ENCODE measurements at regions not wholly inside any gene's neighbourhood (a gene's known extent, or its start where the extent isn't known, plus 50 kb on each side); places are given as distances from the start of the nearest gene placed in this dataset.

DNA sequence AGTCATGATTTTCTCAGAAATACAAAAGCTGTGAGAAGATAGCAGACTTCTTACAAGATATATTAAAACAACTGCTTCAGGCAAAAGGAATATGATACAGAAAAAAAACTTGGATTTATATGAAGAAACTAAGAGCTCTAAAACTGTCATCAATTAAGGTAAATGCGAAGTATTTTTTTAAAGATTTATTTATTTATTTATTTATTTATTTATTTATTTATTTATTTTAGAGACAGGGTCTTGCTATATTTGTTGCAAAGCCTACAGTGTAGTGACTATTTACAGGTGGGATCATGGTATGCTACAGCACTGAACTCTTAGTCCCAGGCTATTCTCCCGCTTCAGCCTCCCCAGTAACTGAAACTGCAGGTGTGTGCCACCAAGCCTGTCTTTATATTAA, 274.3 kb upstream of the BCHE start:
- TF ChIP-seq POLR2A (IDR thresholded peaks at IDR 0.05; ENCODE audit: low read length) (no peak), MYC (IDR thresholded peaks at IDR 0.05; ENCODE audit: borderline replicate concordance, low read length) (no peak), POLR2AphosphoS2 (conservative IDR thresholded peaks at IDR 0.05; ENCODE audit: low read length) (no peak), EP300 (IDR thresholded peaks at IDR 0.05) (no peak), JUNB (IDR thresholded peaks at IDR 0.05) (no peak), JUN (IDR thresholded peaks at IDR 0.05) (no peak)
- TF ChIP-seq, protein P1, sequence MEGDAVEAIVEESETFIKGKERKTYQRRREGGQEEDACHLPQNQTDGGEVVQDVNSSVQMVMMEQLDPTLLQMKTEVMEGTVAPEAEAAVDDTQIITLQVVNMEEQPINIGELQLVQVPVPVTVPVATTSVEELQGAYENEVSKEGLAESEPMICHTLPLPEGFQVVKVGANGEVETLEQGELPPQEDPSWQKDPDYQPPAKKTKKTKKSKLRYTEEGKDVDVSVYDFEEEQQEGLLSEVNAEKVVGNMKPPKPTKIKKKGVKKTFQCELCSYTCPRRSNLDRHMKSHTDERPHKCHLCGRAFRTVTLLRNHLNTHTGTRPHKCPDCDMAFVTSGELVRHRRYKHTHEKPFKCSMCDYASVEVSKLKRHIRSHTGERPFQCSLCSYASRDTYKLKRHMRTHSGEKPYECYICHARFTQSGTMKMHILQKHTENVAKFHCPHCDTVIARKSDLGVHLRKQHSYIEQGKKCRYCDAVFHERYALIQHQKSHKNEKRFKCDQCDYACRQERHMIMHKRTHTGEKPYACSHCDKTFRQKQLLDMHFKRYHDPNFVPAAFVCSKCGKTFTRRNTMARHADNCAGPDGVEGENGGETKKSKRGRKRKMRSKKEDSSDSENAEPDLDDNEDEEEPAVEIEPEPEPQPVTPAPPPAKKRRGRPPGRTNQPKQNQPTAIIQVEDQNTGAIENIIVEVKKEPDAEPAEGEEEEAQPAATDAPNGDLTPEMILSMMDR (IDR thresholded peaks at IDR 0.05), result no peak
